Activated CD8-positive, alpha-beta T cell treated with anti-CD3 and anti-CD28 coated beads for 36 hours (primary cell): ENCODE measurements at regions not wholly inside any gene's neighbourhood (a gene's known extent, or its start where the extent isn't known, plus 50 kb on each side); places are given as distances from the start of the nearest gene placed in this dataset.

Experiments
- ATAC-seq: fragments of 200-7000 bp; cut with Tn5 transposase; one replicate; pipeline ENCODE4 v1.10.0; 2021; ENCODE audit warnings: mild to moderate bottlenecking, moderate library complexity
- CTCF ChIA-PET: fragments of 350-600 bp; sonication (Branson Sonifier 250); formaldehyde crosslinking; loops from one replicate; lab custom pipeline; 2021; ENCODE audit warnings: antibody characterized with exemption; lab: Charles Lee
- POLR2A ChIA-PET: fragments of 350-600 bp; sonication (Branson Sonifier 250); formaldehyde crosslinking; loops from one replicate; lab custom pipeline; 2021; ENCODE audit warnings: antibody characterized with exemption; lab: Charles Lee
- DNase-seq: peaks from one replicate; pipeline ENCODE4 v3.0.0-alpha.2; 2020
- H3K27ac Mint-ChIP-seq: one replicate; pipeline ENCODE4 v1.8.0; 2021; ENCODE audit warnings: mild to moderate bottlenecking, mixed read lengths
- H3K27me3 Mint-ChIP-seq: one replicate; pipeline ENCODE4 v1.8.0; 2021; ENCODE audit warnings: mixed read lengths
- H3K36me3 Mint-ChIP-seq: one replicate; pipeline ENCODE4 v1.8.0; 2021; ENCODE audit warnings: low read depth, mixed read lengths
- H3K4me1 Mint-ChIP-seq: one replicate; pipeline ENCODE4 v1.8.0; 2021; ENCODE audit warnings: low read depth, mixed read lengths
- H3K4me3 Mint-ChIP-seq: one replicate; pipeline ENCODE4 v1.8.0; 2021; ENCODE audit warnings: mild to moderate bottlenecking, moderate library complexity, mixed read lengths
- H3K9me3 Mint-ChIP-seq: one replicate; pipeline ENCODE4 v1.8.0; 2021; ENCODE audit warnings: mixed read lengths
- CTCF ChIP-seq: fragments of 200-600 bp; IDR thresholded peaks from one replicate; pipeline ENCODE4 v1.8.0; 2022; ENCODE audit warnings: antibody characterized with exemption, mild to moderate bottlenecking
- intact Hi-C: fragments of 100-400 bp; cut with micrococcal nuclease; formaldehyde crosslinking; loops from one replicate; pipeline ENCODE4 v1.10.0; 2022

- no peaks in the 10 kb centered on the region for H3K27me3 Mint-ChIP-seq
- no peak overlapping the region for H3K27ac Mint-ChIP-seq
- H3K4me1 Mint-ChIP-seq: no peaks in the 10 kb centered on the region
- no peak for ATAC-seq
- POLR2A ChIA-PET: no interaction called here
- no peak overlapping the region for H3K4me3 Mint-ChIP-seq
- CTCF ChIA-PET: no interaction called here
- TF ChIP-seq CTCF: no peak
- H3K9me3 Mint-ChIP-seq: no peaks in the 10 kb centered on the region
- intact Hi-C loops: no loop called here
- no peak for DNase-seq
- H3K36me3 Mint-ChIP-seq: no peaks in the 10 kb centered on the region
Measured at GRCh38 chr13:78915015-78915414, 256.1 kb upstream of the OBI1 start.

- H3K36me3 Mint-ChIP-seq: no peaks in the 10 kb centered on the region
- H3K9me3 Mint-ChIP-seq: no peaks in the 10 kb centered on the region
- DNase-seq: no peak
- ChIA-PET POLR2A (no interaction called here), CTCF (no interaction called here)
- H3K4me3 Mint-ChIP-seq: no peak overlapping the region
- H3K27ac Mint-ChIP-seq: no peak overlapping the region
- intact Hi-C loops: no loop called here
- TF ChIP-seq CTCF: no peak
- H3K4me1 Mint-ChIP-seq: no peaks in the 10 kb centered on the region
- ATAC-seq: no peak
- no peaks in the 10 kb centered on the region for H3K27me3 Mint-ChIP-seq
Measured at GRCh38 chr13:78913656-78914055, 254.7 kb upstream of the OBI1 start.

- Mint-ChIP-seq H3K36me3 (no peaks in the 10 kb centered on the region), H3K4me3 (no peak overlapping the region), H3K27ac (no peak overlapping the region), H3K27me3 (no peaks in the 10 kb centered on the region), H3K4me1 (no peaks in the 10 kb centered on the region), H3K9me3 (no peaks in the 10 kb centered on the region)
- no peak for TF ChIP-seq CTCF
- ChIA-PET POLR2A (no interaction called here), CTCF (no interaction called here)
- no peak for DNase-seq
- intact Hi-C loops: no loop called here
- no peak for ATAC-seq
Measured at GRCh38 chr13:78910147-78910546, 251.2 kb upstream of the OBI1 start.

- CTCF ChIA-PET: no interaction called here
- Mint-ChIP-seq H3K36me3 (no peaks in the 10 kb centered on the region), H3K9me3 (no peaks in the 10 kb centered on the region), H3K27ac (no peak overlapping the region), H3K4me3 (no peak overlapping the region), H3K27me3 (no peaks in the 10 kb centered on the region), H3K4me1 (no peaks in the 10 kb centered on the region)
- POLR2A ChIA-PET: no interaction called here
- no peak for ATAC-seq
- no peak for TF ChIP-seq CTCF
- no peak for DNase-seq
- intact Hi-C loops: no loop called here
Measured at GRCh38 chr13:78909276-78909675, 250.3 kb upstream of the OBI1 start.

- H3K4me3 Mint-ChIP-seq: no peak overlapping the region
- H3K36me3 Mint-ChIP-seq: no peaks in the 10 kb centered on the region
- no peak for DNase-seq
- intact Hi-C loops: no loop called here
- H3K4me1 Mint-ChIP-seq: no peaks in the 10 kb centered on the region
- H3K9me3 Mint-ChIP-seq: no peaks in the 10 kb centered on the region
- no peak for TF ChIP-seq CTCF
- no peak overlapping the region for H3K27ac Mint-ChIP-seq
- POLR2A ChIA-PET: no interaction called here
- no peaks in the 10 kb centered on the region for H3K27me3 Mint-ChIP-seq
- CTCF ChIA-PET: no interaction called here
- no peak for ATAC-seq
Measured at GRCh38 chr13:78907006-78907405, 248.1 kb upstream of the OBI1 start.
